Femur (tissue), 1 donor: ENCODE measurements at regions not wholly inside any gene's neighbourhood (a gene's known extent, or its start where the extent isn't known, plus 50 kb on each side); places are given as distances from the start of the nearest gene placed in this dataset.
"Not testable (repeated sequence)": the region's sequence is repeated elsewhere in the genome, so short reads cannot be mapped to it uniquely, and the experiment has no call there.

Experiments used
- DNase-seq: peaks from one replicate; pipeline ENCODE4 v3.0.0-alpha.2; 2017

GRCh38 chr5:100011160-100011559 lies 524.0 kb upstream of the FAM174A start:
- not testable (repeated sequence) for DNase-seq

DNA sequence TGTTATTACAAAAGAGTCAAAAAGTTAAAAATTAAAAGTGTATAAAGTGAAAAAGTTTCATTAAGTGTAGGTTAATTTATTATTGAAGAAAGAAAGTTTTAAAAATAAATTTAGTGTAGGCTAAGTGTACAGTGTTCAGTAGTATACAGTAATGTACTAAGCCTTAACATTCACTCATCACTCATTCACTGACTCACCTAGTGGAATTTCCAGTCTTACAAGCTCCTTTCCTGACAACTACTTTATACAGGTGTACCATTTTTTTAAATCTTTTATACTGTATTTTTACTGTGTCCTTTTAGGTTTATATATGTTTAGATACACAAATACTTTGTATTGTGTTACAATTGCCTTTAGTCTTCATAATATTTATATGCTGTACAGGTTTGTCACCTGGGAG lies 530.2 kb upstream of the FAM174A start:
- no peak for DNase-seq

GRCh38 chr5:99998319-99998718 lies 536.9 kb upstream of the FAM174A start:
- DNase-seq = no peak

DNA sequence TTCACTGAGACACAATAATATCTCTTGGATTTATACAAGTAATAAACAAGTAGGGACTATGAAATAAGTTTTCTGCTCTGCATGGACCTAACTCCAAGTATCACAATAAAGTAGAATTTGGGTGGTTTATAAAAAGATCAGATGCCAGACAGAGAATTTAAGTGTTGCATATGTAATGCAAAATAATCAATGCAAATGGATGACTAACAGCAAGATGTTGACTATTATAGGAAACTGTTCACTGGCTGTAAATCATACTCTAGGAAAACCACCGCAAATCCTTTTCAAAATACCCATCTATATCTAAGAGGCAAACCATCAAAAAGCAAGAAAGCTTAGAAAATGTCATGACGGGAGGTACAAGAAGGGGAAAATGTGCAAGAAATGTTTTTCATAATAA lies 539.8 kb upstream of the FAM174A start:
- DNase-seq = no peak

DNA sequence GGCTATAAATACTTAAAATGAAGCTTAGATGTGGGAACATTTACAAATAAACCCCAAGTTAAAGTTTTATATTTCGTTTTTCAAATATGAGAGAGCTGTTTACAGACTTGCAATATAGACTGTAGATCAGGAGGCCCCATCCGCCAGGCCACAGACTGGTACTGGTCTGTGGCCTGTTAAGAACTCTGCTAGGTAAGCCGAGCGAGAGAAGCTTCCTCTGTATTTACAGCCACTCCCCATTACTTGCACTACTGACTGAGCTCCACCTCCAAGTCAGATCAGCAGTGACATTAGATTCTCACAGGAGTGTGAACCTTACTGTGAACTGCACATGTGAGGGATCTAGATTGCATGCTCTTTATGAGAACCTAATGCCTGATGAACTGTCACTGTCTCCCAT lies 561.4 kb upstream of the FAM174A start:
- no peak for DNase-seq

GRCh38 chr5:99955962-99956361 lies 579.2 kb upstream of the FAM174A start:
- DNase-seq = no peak

DNA sequence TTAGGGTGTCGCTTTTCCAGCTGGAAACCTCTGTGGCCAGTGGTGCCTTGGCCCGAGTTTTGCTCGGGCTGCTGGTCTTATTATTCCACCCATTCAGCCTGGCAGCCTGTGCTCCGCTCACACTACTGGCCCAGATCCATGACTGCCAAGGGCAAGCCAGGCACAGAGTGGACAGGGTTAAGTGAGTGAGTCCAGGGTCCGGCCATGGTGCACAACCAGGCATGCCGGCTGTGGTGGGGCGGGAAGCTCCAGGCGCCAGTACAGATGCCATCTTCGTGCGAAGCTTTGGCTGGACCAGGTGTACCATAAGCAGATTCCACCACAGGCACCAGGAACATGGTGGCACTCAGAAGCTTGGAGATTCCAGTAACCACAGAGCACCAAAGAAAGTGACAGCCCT lies 580.2 kb upstream of the FAM174A start:
- DNase-seq = no peak

GRCh38 chr5:99949969-99950524 lies 585.1 kb upstream of the FAM174A start:
- DNase-seq = no peak

DNA sequence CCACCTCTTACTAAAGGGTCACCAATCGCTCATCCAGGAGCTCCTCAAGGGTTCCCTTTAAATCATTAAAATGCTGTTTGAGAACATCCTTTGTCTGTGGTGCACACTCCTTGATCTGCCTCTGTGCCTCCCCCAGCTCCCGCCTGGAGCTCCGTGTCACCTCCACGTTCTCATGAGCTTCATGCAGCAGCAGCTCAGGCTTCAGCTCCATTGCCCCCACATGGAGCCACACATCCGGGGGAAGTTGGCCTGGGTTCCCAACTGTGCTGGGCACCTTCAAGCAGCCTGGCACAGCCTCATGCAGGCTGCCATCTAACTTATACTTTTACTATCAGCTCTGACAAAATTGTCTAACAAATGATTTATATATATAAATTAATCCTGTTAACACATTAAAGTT lies 585.8 kb upstream of the FAM174A start:
- DNase-seq = no peak

DNA sequence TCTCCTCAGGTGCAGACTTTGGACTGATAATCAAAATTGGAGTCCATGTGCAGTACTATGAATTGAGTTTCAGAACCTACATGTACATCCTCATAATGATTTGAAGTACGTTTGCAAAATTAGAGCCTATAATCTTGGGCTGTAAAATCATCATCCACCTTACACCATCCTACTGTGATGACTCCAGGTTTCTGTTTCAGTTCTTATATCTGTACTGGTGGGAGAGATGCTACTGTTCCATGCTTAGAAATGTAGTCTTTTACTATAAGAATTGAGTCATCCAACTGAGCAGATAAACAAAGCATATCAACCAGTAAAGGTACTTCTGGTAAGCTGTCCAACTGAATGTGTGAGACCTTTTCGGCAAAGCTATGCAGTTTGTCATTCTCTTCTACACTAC lies 586.3 kb upstream of the FAM174A start:
- DNase-seq = no peak

DNA sequence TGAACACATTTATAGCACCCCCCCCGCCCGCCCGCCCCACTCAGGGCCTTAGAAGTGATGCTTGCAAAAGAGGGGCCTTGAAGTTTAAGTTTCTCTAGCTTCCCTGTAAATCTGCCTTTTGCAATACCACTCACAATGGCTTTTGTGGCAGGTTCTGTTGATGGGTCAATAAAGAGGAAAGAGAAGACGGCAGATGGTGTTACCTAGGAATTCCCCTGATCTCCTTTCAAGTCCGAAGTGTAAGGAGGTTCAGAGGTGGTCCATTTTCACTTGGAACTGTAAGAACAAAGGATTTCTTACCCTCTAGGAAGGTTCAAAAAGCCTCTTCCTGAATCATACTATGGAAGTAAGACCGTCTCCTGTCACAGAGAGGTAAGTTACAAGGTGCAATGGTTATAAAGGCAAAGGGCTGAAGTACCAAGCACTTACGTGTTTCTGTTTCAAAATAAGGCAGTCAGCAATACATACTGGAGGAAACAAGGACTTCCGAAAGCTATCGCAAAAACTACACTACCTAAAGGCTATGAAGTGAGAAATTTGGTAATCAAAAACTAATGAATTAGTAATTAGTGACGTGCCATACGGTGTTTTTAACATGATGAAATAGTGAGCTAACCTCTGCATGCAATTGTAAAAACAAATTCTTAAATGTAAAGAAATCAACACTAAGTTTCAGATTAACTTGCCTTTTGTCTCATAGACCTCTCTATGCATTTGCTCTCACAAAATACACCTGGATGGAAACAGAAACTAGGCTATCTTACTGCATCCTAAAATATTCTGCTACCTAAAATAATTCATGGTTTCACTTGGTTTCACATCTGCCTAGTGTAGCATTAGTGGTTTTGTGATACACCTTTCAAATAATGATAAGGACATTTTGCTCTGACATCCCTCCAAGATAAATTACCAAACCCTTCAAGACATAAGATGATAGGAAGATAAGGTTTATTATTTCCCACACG lies 589.4 kb upstream of the FAM174A start:
- no peak for DNase-seq

DNA sequence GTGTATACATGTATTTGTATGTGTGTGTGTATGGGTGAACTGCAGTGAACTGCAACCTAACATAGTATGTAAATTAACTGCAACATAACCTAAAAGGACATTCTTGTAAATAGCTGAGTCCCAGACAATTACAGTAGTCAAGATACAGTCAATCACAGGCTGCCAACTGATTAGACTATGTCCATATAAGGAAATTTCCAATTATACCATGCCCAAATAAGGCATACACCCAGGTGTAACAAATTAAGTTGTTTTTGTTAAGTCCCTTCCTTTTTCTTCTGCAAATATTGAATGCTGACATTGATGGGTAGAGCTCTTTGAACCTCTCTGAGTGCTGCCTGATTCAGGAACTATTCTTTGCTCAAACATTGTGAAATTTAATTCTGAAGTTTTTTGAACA lies 594.6 kb upstream of the FAM174A start:
- DNase-seq = no peak

DNA sequence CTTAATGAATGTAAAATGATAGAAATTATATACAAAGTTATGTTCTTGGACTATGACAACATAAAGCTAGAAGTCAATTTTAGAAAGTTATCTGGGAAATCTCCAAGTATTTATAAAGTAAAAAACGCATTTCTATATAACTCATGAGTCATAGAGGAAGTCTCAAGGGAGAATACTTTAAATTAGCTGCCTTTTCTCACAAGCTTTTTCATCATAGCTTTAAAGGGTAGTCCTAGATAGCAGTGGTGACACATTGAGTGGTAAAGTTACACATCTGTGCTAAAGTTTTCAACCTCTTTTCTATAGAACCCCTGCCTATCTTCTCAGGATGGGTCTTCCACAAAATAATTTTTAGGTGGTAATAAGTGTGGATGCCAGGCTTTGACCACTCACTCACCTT lies 598.3 kb upstream of the FAM174A start:
- no peak for DNase-seq

GRCh38 chr5:99929806-99930135 lies 605.4 kb upstream of the FAM174A start:
- no peak for DNase-seq

- DNase-seq = no peak
These were observed 605.9 kb upstream of the FAM174A start for GRCh38 chr5:99929067-99929805.

DNA sequence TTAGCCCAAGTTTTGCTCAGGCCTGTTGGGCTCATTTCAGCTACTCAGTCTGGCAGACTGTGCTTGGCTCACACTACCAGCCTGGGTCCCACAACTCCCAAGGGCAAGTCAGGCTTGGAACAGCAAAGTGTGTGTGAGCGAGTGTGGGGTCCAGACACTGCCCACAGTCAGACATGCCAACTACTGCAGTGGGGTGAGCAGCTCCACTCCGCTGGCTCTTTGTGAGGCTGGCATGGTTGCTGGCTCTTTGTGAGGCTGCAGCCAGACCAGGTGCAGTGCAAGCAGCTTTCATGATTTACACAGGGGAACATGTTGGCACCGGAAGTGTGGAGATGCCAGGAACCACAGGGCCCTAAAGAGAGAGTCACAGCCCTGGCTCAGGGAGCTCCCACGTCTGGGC lies 606.7 kb upstream of the FAM174A start:
- no peak for DNase-seq

DNA sequence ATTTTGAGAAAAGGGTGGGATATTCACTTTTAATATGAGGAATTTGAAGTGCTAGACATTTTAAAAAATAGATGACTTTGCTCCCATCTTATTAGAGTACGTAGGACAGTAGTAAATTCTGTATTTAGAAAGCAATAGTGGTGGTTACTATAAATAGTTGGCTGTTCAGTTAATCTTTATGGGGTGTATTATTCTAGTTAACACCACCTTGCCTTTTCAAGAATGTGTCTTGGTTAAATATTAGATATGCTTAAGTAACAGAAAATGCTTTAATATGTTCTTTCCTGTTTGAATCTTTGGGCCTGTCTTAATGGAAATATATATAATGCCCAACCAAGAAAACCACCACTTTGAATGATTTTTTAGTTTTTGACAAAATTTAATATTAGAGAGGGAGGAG lies 608.7 kb upstream of the FAM174A start:
- no peak for DNase-seq

DNA sequence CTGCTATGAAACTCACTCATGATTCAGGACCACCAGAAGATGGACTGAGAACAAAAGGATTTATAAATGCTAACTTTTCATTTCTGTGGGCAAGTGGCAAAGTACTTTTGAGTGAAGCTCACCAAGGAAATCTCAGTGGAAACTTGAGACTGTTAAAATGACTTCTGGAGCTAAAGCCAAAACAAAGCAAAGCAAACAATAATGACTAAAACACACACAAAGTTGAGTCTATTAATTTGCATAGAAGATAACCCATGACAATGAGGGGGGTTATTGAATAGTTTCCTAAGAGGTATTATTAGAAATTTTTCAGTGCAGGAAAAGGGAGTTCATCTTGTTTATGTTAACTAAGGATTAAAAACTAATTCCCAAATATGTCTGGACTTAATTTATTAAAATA lies 612.8 kb upstream of the FAM174A start:
- DNase-seq = no peak

DNA sequence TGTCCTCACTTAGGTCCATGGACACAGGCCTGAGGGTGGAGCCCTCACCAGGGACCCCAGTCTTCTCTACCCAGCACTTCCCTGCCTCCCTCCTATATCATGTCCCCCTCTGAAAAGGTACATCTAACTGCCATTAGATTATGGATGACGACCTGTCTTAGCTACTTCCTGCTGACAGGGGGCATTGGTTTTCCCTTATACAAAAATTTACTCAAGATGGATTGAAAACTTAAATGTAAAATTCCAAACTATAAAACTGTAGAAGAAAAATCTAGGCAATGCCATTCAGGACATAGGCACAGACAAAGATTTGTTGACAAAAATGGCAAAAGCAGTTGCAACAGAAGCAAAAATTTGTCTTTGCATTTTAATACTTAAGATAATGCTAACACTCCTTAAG lies 623.2 kb upstream of the FAM174A start:
- DNase-seq = no peak

DNA sequence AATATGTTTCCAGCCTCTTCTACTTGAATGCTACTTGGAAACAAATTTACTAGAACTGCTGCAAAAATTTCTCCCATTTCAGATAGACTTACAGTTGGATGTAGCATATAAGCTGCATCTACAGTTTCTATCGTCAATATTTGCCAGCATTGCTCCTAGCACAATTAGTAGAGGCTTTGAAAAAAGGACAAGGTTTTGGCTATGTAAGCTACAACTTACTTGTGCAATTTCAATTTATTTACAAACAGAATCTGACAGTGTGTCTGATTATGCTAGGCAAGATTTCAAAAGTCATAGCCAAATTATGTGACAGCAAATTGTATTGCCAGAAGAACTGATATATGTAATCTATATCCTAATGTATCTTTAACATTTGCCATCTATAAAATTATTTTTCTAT lies 628.4 kb upstream of the FAM174A start:
- DNase-seq = no peak

DNA sequence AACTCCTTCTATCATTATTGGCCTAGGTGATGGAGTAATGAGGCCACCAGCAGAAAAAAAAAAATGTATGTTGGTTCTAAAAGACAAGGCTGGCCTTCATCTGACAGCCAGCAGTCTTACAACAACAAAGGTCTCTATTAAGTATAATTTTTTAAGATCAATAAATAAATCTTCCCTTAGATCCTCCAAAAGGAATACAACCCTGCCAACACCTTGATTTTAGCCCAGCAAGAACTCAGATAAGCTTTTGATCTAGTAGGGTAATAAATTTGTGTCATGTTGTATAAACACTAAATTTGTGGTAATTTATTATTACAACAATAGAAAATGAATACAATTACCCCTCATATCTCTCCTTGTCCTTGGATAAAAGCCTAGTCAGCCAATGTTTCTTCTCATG lies 633.2 kb upstream of the FAM174A start:
- no peak for DNase-seq

- DNase-seq = no peak
These were observed 634.8 kb upstream of the FAM174A start for GRCh38 chr5:99900302-99900852.

DNA sequence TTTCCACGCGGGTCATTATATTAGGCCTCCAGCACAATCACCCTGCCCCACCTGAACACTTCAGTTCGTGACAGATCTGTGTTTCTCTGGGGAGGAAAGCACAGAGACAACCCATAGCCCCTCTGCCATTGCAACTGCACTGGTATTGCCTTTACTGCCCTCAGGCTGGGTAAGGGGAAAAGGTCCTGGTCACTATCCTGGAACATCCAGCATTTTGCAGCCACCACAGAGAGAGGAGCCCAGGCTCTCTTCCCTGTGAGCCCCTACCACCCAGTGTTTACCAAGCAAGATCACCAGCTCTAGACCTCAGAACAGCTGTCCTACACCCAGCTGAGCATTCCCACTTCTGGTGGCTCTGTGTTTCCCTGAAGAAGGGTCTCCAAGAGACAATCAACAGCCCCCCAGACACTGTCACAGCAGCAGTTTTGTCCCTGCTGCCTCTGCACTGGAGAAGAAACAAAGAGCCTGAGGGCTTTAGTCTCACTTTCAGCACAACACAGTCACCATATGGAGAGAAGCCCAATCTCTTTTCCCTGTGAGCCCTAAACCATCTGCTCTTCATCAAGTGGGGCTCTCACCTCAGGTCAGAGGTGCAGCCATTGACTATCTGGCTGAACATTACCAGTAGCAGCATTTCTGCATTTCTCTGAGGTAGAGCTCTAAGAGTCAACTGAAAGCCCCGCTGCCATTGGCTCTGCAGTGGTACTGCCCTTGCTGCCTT lies 655.2 kb upstream of the FAM174A start:
- DNase-seq = no peak
